Ascending aorta (tissue), 2 donors: ENCODE measurements at regions not wholly inside any gene's neighbourhood (a gene's known extent, or its start where the extent isn't known, plus 50 kb on each side); places are given as distances from the start of the nearest gene placed in this dataset.

Experiments used
- DNase-seq, 2 donors: peaks; one replicate each; pipeline ENCODE4 v3.0.0-alpha.2; 2019; ENCODE audit warnings: low spot score in 2 of 2
- H3K27ac ChIP-seq, 2 donors: fragments of 200-600 bp; sonication (generic); one replicate each; pipeline ENCODE4 v1.5.1; 2016 to 2017; ENCODE audit warnings: mild to moderate bottlenecking in 1 of 2
- H3K27me3 ChIP-seq: fragments of 200-600 bp; sonication (generic); one replicate; pipeline ENCODE4 v1.5.1; 2017
- H3K36me3 ChIP-seq, 2 donors: fragments of 200-600 bp; sonication (generic); one replicate each; pipeline ENCODE4 v1.5.1; 2016
- H3K4me1 ChIP-seq, 2 donors: fragments of 200-600 bp; sonication (generic); one replicate each; pipeline ENCODE4 v1.5.1; 2016 to 2017; ENCODE audit warnings: mild to moderate bottlenecking in 1 of 2
- H3K4me3 ChIP-seq, 2 donors: fragments of 200-600 bp; sonication (generic); one replicate each; pipeline ENCODE4 v1.5.1; 2016 to 2017; ENCODE audit warnings: mild to moderate bottlenecking in 1 of 2
- H3K9me3 ChIP-seq, 2 donors: fragments of 200-600 bp; sonication (generic); one replicate each; pipeline ENCODE4 v1.5.1; 2016
- intact Hi-C: fragments of 100-400 bp; cut with DNase I; formaldehyde crosslinking; loops from one replicate; pipeline ENCODE4 v1.15.1; 2023
- TF ChIP-seq, protein P1 (sequence below), 3 experiments: fragments of 200-600 bp in 2 of 3; fragments of 450-650 bp in 1 of 3; sonication (generic) in 2 of 3; IDR thresholded peaks; one replicate each; pipeline ENCODE4 v1.5.1; 2016 to 2019; ENCODE audit warnings: antibody characterized with exemption in 3 of 3, mild to moderate bottlenecking in 1 of 3, moderate library complexity in 1 of 3

DNA sequence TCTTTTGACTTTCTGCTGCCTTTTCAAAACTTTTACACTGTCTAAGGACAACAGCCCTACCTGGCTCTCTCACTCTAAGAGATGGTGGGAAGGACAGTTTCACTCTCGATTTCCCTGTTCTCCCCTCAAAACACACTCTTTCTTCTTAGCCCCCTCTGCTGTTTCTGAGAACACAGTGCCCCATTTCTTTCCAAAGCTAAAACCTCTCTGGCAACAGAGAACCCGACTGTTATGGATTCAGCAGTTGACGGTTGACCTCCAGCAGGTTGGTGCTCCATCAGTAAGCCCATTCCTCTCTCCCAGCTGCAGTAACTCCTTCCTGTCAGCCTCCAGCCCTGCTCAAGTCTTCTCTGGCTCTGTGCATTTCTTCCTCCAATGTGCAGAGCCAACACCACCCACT lies 88.2 kb upstream of the ABCD3 start:
- no peak for DNase-seq
- Histone ChIP-seq H3K4me1 (peaks cover 0 to 14% of the 10 kb centered on the region in 2 donors), H3K36me3 (no peaks in the 10 kb centered on the region), H3K27me3 (no peaks in the 10 kb centered on the region), H3K27ac (no peak overlapping the region), H3K9me3 (no peaks in the 10 kb centered on the region), H3K4me3 (no peak overlapping the region)
- intact Hi-C loops: loop anchor here (5.0 to 10.0 kb wide), 2 partner anchors 87 to 425 kb away; partner anchors contain the start of genes ABCD3 and GCLM
- TF ChIP-seq, protein P1, sequence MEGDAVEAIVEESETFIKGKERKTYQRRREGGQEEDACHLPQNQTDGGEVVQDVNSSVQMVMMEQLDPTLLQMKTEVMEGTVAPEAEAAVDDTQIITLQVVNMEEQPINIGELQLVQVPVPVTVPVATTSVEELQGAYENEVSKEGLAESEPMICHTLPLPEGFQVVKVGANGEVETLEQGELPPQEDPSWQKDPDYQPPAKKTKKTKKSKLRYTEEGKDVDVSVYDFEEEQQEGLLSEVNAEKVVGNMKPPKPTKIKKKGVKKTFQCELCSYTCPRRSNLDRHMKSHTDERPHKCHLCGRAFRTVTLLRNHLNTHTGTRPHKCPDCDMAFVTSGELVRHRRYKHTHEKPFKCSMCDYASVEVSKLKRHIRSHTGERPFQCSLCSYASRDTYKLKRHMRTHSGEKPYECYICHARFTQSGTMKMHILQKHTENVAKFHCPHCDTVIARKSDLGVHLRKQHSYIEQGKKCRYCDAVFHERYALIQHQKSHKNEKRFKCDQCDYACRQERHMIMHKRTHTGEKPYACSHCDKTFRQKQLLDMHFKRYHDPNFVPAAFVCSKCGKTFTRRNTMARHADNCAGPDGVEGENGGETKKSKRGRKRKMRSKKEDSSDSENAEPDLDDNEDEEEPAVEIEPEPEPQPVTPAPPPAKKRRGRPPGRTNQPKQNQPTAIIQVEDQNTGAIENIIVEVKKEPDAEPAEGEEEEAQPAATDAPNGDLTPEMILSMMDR (IDR thresholded peaks at IDR 0.05): peak; percentile 48 to 57 (median 49)

DNA sequence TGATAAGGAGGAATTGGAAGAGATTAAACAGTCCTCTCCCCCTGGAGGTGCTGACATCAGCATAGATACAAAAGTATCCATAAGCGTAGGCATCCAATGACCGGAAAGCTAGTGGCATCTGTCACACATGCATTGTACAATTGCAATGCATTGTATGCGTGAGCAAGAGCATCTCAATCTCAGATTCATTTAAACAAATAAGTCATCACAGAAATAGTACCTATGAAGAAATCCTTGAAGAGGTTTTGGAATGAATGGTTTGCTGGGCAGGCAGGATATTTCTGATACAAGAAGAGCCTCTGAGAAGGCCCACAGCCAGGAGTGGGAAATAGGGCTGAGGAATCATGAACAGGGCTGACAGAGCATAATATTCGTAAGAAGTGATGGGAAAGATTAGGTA lies 88.9 kb upstream of the ABCD3 start:
- DNase-seq: no peak
- H3K27me3 ChIP-seq: no peaks in the 10 kb centered on the region
- H3K4me3 ChIP-seq: no peak overlapping the region
- peaks cover 0 to 19% of the 10 kb centered on the region in 2 donors for H3K4me1 ChIP-seq
- H3K27ac ChIP-seq: no peak overlapping the region
- TF ChIP-seq, protein P1 (IDR thresholded peaks at IDR 0.05): no peak
- no peaks in the 10 kb centered on the region for H3K36me3 ChIP-seq
- intact Hi-C loops: no loop called here
- no peaks in the 10 kb centered on the region for H3K9me3 ChIP-seq

DNA sequence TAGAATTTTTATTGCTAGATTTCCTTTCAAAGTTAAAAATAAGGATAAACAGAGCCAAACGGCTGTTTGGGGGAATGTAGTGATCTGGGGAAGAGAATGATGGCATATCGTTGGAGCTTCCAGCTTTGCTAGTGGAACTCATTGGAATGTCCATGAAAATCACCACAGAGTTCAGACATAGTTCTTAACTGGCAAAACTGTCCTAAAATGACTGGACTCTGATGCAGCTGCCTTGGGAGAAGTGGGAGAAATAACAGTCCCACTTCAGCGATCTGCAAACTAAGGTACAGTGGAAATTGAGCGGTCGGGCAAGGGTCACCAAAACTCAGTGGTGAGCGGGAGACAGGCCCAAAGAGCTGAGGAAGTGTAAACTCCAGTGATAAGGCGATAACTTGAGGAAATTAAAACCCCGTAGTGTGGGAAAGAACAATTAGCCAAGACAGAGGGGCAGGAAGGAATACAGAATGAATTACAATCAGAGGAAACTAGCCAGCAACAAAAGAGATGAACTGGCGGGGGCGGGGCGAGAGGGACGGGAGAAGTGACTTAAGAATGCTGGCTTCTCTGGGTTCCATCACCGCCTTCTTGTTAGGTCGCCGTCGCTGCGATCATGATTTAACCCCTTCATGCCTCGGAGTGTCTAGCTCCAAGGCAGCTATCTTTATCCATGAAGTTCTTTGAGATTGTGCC lies 89.8 kb upstream of the ARHGAP29 start:
- Histone ChIP-seq H3K27ac (peak overlapping the region; percentile 59 to 90), H3K4me3 (peak overlapping the region in 1 of 2 donors; percentile 35), H3K36me3 (no peaks in the 10 kb centered on the region), H3K27me3 (no peaks in the 10 kb centered on the region), H3K9me3 (no peaks in the 10 kb centered on the region), H3K4me1 (peaks cover 3 to 36% of the 10 kb centered on the region in 2 donors)
- intact Hi-C loops: loop anchor here (2.0 kb wide), 1 partner anchor 282 kb away; no protein-coding TSS in a partner anchor
- TF ChIP-seq, protein P1 (IDR thresholded peaks at IDR 0.05): no peak
- no peak for DNase-seq

DNA sequence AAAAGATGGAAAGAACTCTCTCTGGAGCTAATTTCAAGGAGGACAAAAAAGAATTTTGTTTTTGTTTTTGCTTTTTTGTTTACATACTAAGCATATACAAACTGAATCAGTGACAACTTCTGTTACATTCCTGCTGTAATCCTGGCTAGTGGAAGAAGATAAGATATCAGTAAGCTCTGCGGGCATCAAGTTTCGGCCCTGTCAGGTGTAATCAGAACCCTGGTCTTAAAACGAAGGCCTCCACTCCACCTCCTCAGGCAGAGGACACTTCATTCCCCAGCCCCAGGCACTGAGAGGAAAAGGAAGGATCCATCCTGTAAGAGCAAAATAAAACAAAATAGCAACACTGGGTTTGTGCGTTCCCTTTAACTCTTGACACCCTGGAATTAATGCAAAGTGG lies 88.9 kb upstream of the ARHGAP29 start:
- Histone ChIP-seq H3K4me3 (no peak overlapping the region), H3K9me3 (no peaks in the 10 kb centered on the region), H3K36me3 (no peaks in the 10 kb centered on the region), H3K4me1 (peaks cover 3 to 36% of the 10 kb centered on the region in 2 donors), H3K27ac (peak overlapping the region; percentile 59 to 90), H3K27me3 (no peaks in the 10 kb centered on the region)
- DNase-seq: no peak
- intact Hi-C loops: loop anchor here (2.0 kb wide), 1 partner anchor 282 kb away; no protein-coding TSS in a partner anchor
- TF ChIP-seq, protein P1 (IDR thresholded peaks at IDR 0.05): no peak

DNA sequence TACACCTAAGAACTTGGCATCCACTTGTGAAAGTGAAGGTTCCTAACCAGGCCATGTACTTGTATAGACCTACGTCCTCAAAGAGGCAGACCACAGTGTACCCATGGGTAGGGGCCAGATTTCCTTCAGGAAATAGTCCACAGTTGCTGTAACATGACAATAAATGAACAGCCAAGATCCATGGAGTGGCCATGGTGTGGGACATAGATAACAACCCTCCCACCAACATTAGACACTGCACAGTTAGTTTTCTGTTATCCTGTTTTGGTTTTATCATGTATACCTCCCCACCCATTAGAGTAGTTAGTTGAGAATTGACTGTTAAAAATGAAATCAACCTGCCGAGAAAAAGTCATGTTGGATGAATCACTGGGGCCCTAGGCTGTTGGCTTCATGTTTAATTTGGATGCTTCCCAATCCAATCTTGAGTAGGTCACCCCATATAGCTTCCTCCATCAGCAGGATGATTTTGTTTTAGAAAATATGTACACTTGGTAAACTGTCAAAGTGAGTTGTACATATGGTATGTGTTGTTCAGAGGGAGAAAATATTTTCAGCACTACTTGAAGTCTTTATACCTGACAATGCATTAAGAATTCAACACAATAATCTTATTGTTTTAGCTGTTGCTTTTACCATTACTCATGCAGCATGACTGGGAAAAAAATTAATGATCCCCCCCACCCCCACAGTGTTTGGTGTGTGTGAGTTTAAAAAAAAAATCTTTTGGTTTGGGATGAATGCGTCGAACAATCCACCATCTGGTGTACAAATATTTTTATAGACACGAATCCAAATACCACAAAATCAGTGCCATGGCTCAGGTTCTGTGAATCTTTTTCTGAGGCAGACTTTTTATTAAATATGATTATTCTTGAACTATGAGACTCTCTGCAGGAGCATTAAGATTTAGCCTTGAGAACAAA lies 88.3 kb upstream of the ARHGAP29 start:
- peak overlapping the region; percentile 83 to 90 for H3K27ac ChIP-seq
- H3K4me1 ChIP-seq: peaks cover 3 to 36% of the 10 kb centered on the region in 2 donors
- H3K27me3 ChIP-seq: no peaks in the 10 kb centered on the region
- DNase-seq: no peak
- H3K4me3 ChIP-seq: peak overlapping the region in 1 of 2 donors; percentile 20
- no peaks in the 10 kb centered on the region for H3K36me3 ChIP-seq
- no peaks in the 10 kb centered on the region for H3K9me3 ChIP-seq
- TF ChIP-seq, protein P1 (IDR thresholded peaks at IDR 0.05): no peak
- intact Hi-C loops: loop anchor here (2.0 kb wide), 2 partner anchors 89 to 281 kb away; partner anchors contain the start of gene ARHGAP29
